Parathyroid adenoma (tissue), 2 donors: ENCODE measurements at regions not wholly inside any gene's neighbourhood (a gene's known extent, or its start where the extent isn't known, plus 50 kb on each side); places are given as distances from the start of the nearest gene placed in this dataset.

Experiments
- H2AFZ ChIP-seq: fragments of 300-600 bp; sonication (generic); one replicate; pipeline ENCODE4 v1.7.0; 2017; ENCODE audit warnings: antibody characterized with exemption, mild to moderate bottlenecking
- H3K27ac ChIP-seq: fragments of 300-600 bp; sonication (generic); one replicate; pipeline ENCODE4 v1.7.0; 2017
- H3K27me3 ChIP-seq: fragments of 300-600 bp; sonication (generic); one replicate; pipeline ENCODE4 v1.7.0; 2017; ENCODE audit warnings: low read length; ENCODE audit not compliant: control insufficient read depth, insufficient read depth
- H3K36me3 ChIP-seq: fragments of 300-600 bp; sonication (generic); one replicate; pipeline ENCODE4 v1.7.0; 2017; ENCODE audit warnings: low read length; ENCODE audit not compliant: control insufficient read depth, insufficient read depth
- H3K4me1 ChIP-seq: fragments of 300-600 bp; sonication (generic); one replicate; pipeline ENCODE4 v1.7.0; 2017; ENCODE audit warnings: control low read depth
- H3K4me2 ChIP-seq: fragments of 300-600 bp; sonication (generic); one replicate; pipeline ENCODE4 v1.7.0; 2017; ENCODE audit warnings: low read length
- H3K4me3 ChIP-seq: fragments of 300-600 bp; sonication (generic); one replicate; pipeline ENCODE4 v1.7.0; 2017; ENCODE audit warnings: low read depth, low read length
- H3K79me2 ChIP-seq: fragments of 300-600 bp; sonication (generic); one replicate; pipeline ENCODE4 v1.7.0; 2017; ENCODE audit warnings: control low read depth
- H3K9ac ChIP-seq: fragments of 300-600 bp; sonication (generic); one replicate; pipeline ENCODE4 v1.7.0; 2017; ENCODE audit warnings: mild to moderate bottlenecking
- H3K9me3 ChIP-seq: fragments of 300-600 bp; sonication (generic); one replicate; pipeline ENCODE4 v1.7.0; 2017; ENCODE audit warnings: low read length; ENCODE audit not compliant: control insufficient read depth
- TF ChIP-seq, protein P1 (sequence below): fragments of 300-600 bp; sonication (generic); IDR thresholded peaks from one replicate; pipeline ENCODE4 v1.7.0; 2017; ENCODE audit warnings: antibody characterized with exemption, mild to moderate bottlenecking
- donor health status: primary hyperparathyroidism.

DNA sequence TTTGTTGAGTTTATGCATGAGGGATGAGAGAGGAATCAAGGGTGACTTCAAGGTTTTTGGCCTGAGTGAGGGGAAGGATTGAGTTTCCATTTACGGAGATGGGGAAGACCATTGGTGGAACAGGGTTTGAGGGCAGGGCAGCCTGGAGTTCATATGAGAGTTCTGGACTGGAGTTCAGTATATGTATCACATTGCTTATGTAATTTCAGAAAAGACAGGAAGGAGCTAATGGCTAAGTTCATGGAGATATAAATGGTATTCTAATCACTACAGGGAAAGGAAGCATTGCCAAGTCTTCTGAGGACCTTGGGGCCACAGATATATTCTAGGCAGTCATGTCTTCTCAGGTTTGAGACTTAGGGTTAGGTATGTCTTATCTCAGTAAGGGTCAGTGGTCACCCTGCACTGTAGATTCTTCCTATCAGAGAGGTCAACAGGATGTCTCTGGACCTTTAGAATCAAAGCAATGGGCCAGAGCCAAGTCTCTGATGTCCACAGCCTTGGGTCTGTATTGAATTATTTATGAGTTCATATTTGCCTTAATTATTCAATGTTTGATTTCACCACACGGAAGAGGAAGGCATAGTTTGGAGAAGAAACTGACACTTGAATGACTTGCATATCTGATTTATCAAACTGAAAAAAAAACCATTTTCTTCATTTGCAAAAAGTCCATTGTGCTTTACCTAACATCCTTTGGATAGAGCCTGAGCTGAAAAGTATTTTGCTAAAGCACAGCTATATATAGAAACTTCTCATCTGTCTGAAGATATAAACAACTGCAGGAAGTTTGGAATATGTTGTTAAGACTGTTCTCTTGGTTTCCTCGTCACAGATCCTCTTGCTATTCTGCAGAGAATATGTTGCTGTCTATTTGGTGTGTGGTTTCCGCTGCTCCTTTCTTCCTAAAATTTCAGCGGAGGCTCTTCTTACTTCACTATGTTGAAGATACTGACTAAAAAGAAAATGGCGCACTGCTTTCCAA, 139.5 kb downstream of the PDGFRA start:
- Histone ChIP-seq H3K27me3 (no peaks in the 10 kb centered on the region), H3K79me2 (no peaks in the 10 kb centered on the region), H3K9ac (no peak overlapping the region), H3K36me3 (no peaks in the 10 kb centered on the region), H3K4me2 (no peak overlapping the region), H3K4me3 (no peak overlapping the region), H3K4me1 (no peaks in the 10 kb centered on the region), H2AFZ (no peak overlapping the region), H3K27ac (peak overlapping the region; percentile 24), H3K9me3 (no peaks in the 10 kb centered on the region)
- TF ChIP-seq, protein P1, sequence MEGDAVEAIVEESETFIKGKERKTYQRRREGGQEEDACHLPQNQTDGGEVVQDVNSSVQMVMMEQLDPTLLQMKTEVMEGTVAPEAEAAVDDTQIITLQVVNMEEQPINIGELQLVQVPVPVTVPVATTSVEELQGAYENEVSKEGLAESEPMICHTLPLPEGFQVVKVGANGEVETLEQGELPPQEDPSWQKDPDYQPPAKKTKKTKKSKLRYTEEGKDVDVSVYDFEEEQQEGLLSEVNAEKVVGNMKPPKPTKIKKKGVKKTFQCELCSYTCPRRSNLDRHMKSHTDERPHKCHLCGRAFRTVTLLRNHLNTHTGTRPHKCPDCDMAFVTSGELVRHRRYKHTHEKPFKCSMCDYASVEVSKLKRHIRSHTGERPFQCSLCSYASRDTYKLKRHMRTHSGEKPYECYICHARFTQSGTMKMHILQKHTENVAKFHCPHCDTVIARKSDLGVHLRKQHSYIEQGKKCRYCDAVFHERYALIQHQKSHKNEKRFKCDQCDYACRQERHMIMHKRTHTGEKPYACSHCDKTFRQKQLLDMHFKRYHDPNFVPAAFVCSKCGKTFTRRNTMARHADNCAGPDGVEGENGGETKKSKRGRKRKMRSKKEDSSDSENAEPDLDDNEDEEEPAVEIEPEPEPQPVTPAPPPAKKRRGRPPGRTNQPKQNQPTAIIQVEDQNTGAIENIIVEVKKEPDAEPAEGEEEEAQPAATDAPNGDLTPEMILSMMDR, result no peak

DNA sequence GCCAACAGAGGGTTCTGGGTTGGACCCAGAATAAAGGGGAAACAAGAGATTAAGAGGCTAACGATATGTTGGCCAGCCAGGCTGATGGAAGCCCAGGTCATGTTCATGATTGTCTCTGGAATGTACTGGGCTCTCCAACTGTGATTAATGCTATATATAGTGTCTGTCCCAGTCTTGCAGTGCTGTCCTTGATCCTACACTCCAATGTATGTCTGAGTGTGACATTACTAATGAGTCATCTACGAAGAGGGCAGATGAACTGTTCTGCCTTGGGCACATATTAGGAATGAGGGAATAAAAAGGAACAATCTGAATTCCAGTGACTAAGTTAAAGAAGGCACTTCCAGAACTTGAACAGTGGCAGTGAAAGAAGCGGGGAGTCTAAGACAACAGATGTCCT, 142.1 kb downstream of the PDGFRA start:
- H3K4me3 ChIP-seq, result no peak overlapping the region
- no peak overlapping the region for H3K4me2 ChIP-seq
- no peak overlapping the region for H3K27ac ChIP-seq
- no peaks in the 10 kb centered on the region for H3K27me3 ChIP-seq
- H3K9ac ChIP-seq, result no peak overlapping the region
- H3K9me3 ChIP-seq, result no peaks in the 10 kb centered on the region
- no peaks in the 10 kb centered on the region for H3K4me1 ChIP-seq
- no peaks in the 10 kb centered on the region for H3K36me3 ChIP-seq
- no peaks in the 10 kb centered on the region for H3K79me2 ChIP-seq
- TF ChIP-seq, protein P1, result no peak
- H2AFZ ChIP-seq, result no peak overlapping the region

- H3K4me3 ChIP-seq, result no peak overlapping the region
- TF ChIP-seq, protein P1, result no peak
- no peaks in the 10 kb centered on the region for H3K79me2 ChIP-seq
- H3K36me3 ChIP-seq, result no peaks in the 10 kb centered on the region
- H3K9ac ChIP-seq, result no peak overlapping the region
- H2AFZ ChIP-seq, result no peak overlapping the region
- no peak overlapping the region for H3K4me2 ChIP-seq
- no peak overlapping the region for H3K27ac ChIP-seq
- no peaks in the 10 kb centered on the region for H3K27me3 ChIP-seq
- H3K9me3 ChIP-seq, result no peaks in the 10 kb centered on the region
- H3K4me1 ChIP-seq, result no peaks in the 10 kb centered on the region
These were observed 143.9 kb downstream of the PDGFRA start for GRCh38 chr4:54372951-54373350.

GRCh38 chr4:54373718-54374210, 144.7 kb downstream of the PDGFRA start:
- Histone ChIP-seq H3K27ac (no peak overlapping the region), H3K9ac (no peak overlapping the region), H3K9me3 (no peaks in the 10 kb centered on the region), H3K79me2 (no peaks in the 10 kb centered on the region), H3K4me3 (no peak overlapping the region), H2AFZ (no peak overlapping the region), H3K4me2 (no peak overlapping the region), H3K27me3 (no peaks in the 10 kb centered on the region), H3K4me1 (no peaks in the 10 kb centered on the region), H3K36me3 (no peaks in the 10 kb centered on the region)
- TF ChIP-seq, protein P1, result no peak
